ENCODE measurements at regions not wholly inside any gene's neighbourhood (a gene's known extent, or its start where the extent isn't known, plus 50 kb on each side); places are given as distances from the start of the nearest gene placed in this dataset.
"Not testable (repeated sequence)": the region's sequence is repeated elsewhere in the genome, so short reads cannot be mapped to it uniquely, and the experiment has no call there.

GRCh38 chr12:78290606-78291345, 460.1 kb downstream of the NAV3 start:
- H3K9me2 ChIP-seq (replicated peaks; ENCODE audit: low read depth, low read length) = no peaks in the 10 kb centered on the region
- H3K9ac ChIP-seq (ENCODE audit: low read depth, low read length, poor library complexity, severe bottlenecking) = no peak overlapping the region
- no peaks in the 10 kb centered on the region for H3K4me1 ChIP-seq (ENCODE audit: insufficient read depth, low read length, poor library complexity, severe bottlenecking)
- H3K27me3 ChIP-seq (ENCODE audit: insufficient read depth, low read length, poor library complexity, severe bottlenecking) = no peaks in the 10 kb centered on the region
- no peaks in the 10 kb centered on the region for H3K9me3 ChIP-seq (ENCODE audit: insufficient read depth, low read depth, low read length)
- no peaks in the 10 kb centered on the region for H3F3A ChIP-seq (ENCODE audit: low read depth)
- H3K4me2 ChIP-seq (ENCODE audit: low read depth, low read length, poor library complexity, severe bottlenecking) = no peak overlapping the region
- H3K36me3 ChIP-seq (ENCODE audit: insufficient read depth, low read length) = no peaks in the 10 kb centered on the region
- H4K20me1 ChIP-seq (ENCODE audit: insufficient read depth, low read length, poor library complexity, severe bottlenecking) = no peaks in the 10 kb centered on the region
- H3K4me3 ChIP-seq (ENCODE audit: low read length, poor library complexity, severe bottlenecking) = no peak overlapping the region
- H2AFZ ChIP-seq (ENCODE audit: low read length) = no peak overlapping the region
- TF ChIP-seq EZH2phosphoT487 (IDR thresholded peaks at IDR 0.05; ENCODE audit: borderline replicate concordance) (no peak), CTCF (conservative IDR thresholded peaks at IDR 0.05; ENCODE audit: low read length) (no peak)
- H3K79me2 ChIP-seq (ENCODE audit: insufficient read depth, low read length) = no peaks in the 10 kb centered on the region

GRCh38 chr12:78293059-78293686, 462.5 kb downstream of the NAV3 start:
- Histone ChIP-seq H3K4me2 (ENCODE audit: low read depth, low read length, poor library complexity, severe bottlenecking) (no peak overlapping the region), H3K27me3 (ENCODE audit: insufficient read depth, low read length, poor library complexity, severe bottlenecking) (no peaks in the 10 kb centered on the region), H3K4me1 (ENCODE audit: insufficient read depth, low read length, poor library complexity, severe bottlenecking) (no peaks in the 10 kb centered on the region), H3K9ac (ENCODE audit: low read depth, low read length, poor library complexity, severe bottlenecking) (no peak overlapping the region), H3K9me3 (ENCODE audit: insufficient read depth, low read depth, low read length) (no peaks in the 10 kb centered on the region), H3K36me3 (ENCODE audit: insufficient read depth, low read length) (no peaks in the 10 kb centered on the region), H3K9me2 (replicated peaks; ENCODE audit: low read depth, low read length) (no peaks in the 10 kb centered on the region), H3K4me3 (ENCODE audit: low read length, poor library complexity, severe bottlenecking) (no peak overlapping the region), H2AFZ (ENCODE audit: low read length) (no peak overlapping the region), H3F3A (ENCODE audit: low read depth) (no peaks in the 10 kb centered on the region), H4K20me1 (ENCODE audit: insufficient read depth, low read length, poor library complexity, severe bottlenecking) (no peaks in the 10 kb centered on the region), H3K79me2 (ENCODE audit: insufficient read depth, low read length) (no peaks in the 10 kb centered on the region)
- no peak for TF ChIP-seq EZH2phosphoT487 (IDR thresholded peaks at IDR 0.05; ENCODE audit: borderline replicate concordance)
- no peak for TF ChIP-seq CTCF (conservative IDR thresholded peaks at IDR 0.05; ENCODE audit: low read length)

- H2AFZ ChIP-seq (ENCODE audit: low read length); H3K79me2 ChIP-seq (ENCODE audit: insufficient read depth, low read length); H3F3A ChIP-seq (ENCODE audit: low read depth); H3K4me2 ChIP-seq (ENCODE audit: low read depth, low read length, poor library complexity, severe bottlenecking); H3K9me2 ChIP-seq (replicated peaks; ENCODE audit: low read depth, low read length); H3K4me1 ChIP-seq (ENCODE audit: insufficient read depth, low read length, poor library complexity, severe bottlenecking); H3K9me3 ChIP-seq (ENCODE audit: insufficient read depth, low read depth, low read length); H3K9ac ChIP-seq (ENCODE audit: low read depth, low read length, poor library complexity, severe bottlenecking); H3K4me3 ChIP-seq (ENCODE audit: low read length, poor library complexity, severe bottlenecking); H3K27me3 ChIP-seq (ENCODE audit: insufficient read depth, low read length, poor library complexity, severe bottlenecking); H4K20me1 ChIP-seq (ENCODE audit: insufficient read depth, low read length, poor library complexity, severe bottlenecking); H3K36me3 ChIP-seq (ENCODE audit: insufficient read depth, low read length): not testable (repeated sequence)
Measured at GRCh38 chr12:78301282-78301681, 470.6 kb downstream of the NAV3 start.

GRCh38 chr12:78305808-78306207, 475.1 kb downstream of the NAV3 start:
- H3K9me3 ChIP-seq (ENCODE audit: insufficient read depth, low read depth, low read length) = no peaks in the 10 kb centered on the region
- no peak overlapping the region for H3K4me3 ChIP-seq (ENCODE audit: low read length, poor library complexity, severe bottlenecking)
- H3K27me3 ChIP-seq (ENCODE audit: insufficient read depth, low read length, poor library complexity, severe bottlenecking) = no peaks in the 10 kb centered on the region
- H3K4me2 ChIP-seq (ENCODE audit: low read depth, low read length, poor library complexity, severe bottlenecking) = no peak overlapping the region
- H3F3A ChIP-seq (ENCODE audit: low read depth) = no peaks in the 10 kb centered on the region
- H3K36me3 ChIP-seq (ENCODE audit: insufficient read depth, low read length) = no peaks in the 10 kb centered on the region
- no peaks in the 10 kb centered on the region for H3K79me2 ChIP-seq (ENCODE audit: insufficient read depth, low read length)
- H3K9ac ChIP-seq (ENCODE audit: low read depth, low read length, poor library complexity, severe bottlenecking) = no peak overlapping the region
- H3K9me2 ChIP-seq (replicated peaks; ENCODE audit: low read depth, low read length) = no peaks in the 10 kb centered on the region
- no peak for TF ChIP-seq EZH2phosphoT487 (IDR thresholded peaks at IDR 0.05; ENCODE audit: borderline replicate concordance)
- TF ChIP-seq CTCF (conservative IDR thresholded peaks at IDR 0.05; ENCODE audit: low read length) = no peak
- H2AFZ ChIP-seq (ENCODE audit: low read length) = no peak overlapping the region
- H4K20me1 ChIP-seq (ENCODE audit: insufficient read depth, low read length, poor library complexity, severe bottlenecking) = no peaks in the 10 kb centered on the region
- H3K4me1 ChIP-seq (ENCODE audit: insufficient read depth, low read length, poor library complexity, severe bottlenecking) = no peaks in the 10 kb centered on the region

Measured in Loucy (cell line).